GM18870 (cell line): ENCODE measurements at regions not wholly inside any gene's neighbourhood (a gene's known extent, or its start where the extent isn't known, plus 50 kb on each side); places are given as distances from the start of the nearest gene placed in this dataset.

Experiments used
- ATAC-seq: cut with Tn5 transposase; IDR thresholded peaks from one replicate; pipeline ENCODE4 v1.9.1; 2021; ENCODE audit warnings: moderate library complexity; ENCODE audit not compliant: unreplicated experiment

DNA sequence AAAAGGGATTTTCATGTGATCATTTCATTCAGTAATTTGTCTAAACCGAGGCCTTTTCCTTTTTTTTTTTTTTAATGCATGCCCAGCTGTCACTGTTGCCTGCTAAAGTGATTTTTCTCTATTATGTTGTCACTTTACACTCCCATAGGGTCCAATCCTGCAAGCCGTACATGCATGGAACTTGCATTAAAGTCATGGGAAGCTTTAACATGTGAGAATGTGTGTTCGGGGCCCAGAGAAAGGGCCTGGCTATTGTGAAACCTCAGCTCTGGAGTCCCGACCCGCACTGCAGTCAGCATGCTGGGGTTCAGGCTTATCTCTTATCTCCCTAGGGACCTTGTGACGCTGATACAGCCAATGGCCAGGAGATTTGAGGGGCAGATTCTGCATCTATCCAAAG lies 474.6 kb downstream of the SLC4A3 start:
- ATAC-seq, result no peak

DNA sequence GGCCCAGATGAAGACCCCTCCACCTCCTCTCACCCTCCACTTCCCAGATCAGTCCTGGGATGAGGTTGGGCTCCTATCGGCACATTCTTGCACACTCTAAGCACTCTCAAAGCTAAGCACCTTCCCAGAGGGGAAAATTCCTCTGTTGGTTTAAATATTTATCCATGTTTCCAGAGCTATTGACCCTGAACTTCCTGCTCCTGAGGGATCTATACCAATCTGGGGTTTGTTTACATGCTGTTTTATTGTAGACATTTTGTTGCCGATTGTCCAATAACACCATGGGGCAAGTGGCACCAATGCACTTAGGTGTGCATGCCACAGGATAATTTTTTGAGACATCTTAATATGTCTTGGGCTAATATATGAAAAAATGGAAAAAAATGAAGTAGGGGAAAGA lies 476.2 kb downstream of the SLC4A3 start:
- ATAC-seq, result no peak

DNA sequence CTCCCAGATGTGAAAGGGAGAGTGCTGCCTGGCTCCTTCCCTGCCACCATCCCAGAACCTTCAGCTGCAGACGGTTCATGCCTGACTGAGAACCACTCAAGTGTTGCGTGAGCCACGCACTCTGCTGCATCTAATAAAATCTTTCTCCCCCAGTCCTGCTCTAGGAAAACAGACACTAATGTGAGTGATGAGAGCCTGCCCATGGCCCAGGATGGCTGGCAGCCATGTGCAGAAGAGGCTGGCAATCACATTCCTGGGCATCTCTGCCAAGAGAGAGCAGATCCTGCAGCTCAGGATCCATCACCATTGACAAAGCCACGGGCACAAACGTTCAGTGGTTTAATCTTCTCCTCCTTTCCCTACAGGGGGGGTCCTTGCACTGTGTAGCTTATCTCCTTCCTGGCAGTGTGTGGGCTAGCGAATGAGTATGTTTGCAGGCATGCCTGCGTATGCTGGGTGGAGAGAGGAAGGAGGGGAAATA lies 477.5 kb downstream of the SLC4A3 start:
- ATAC-seq, result no peak

DNA sequence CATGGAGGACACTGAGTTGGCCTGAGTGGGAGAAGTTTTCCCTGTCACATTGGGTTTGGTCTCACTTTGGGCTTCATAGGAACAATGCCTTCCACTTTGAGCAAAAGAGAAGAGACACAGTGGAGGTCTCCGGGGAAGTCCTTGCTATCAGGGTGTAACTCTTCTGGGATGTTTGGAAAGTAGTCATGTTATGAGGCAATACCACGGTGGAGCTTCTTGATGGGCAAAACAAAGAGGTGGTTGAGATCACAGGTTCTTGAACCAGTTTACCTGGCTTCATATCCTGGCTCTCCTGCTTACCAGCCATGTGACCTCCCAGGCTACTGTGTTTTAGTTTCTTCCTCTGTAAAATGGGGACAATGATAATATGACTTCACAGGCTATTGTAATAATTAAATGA lies 478.6 kb downstream of the SLC4A3 start:
- no peak for ATAC-seq

DNA sequence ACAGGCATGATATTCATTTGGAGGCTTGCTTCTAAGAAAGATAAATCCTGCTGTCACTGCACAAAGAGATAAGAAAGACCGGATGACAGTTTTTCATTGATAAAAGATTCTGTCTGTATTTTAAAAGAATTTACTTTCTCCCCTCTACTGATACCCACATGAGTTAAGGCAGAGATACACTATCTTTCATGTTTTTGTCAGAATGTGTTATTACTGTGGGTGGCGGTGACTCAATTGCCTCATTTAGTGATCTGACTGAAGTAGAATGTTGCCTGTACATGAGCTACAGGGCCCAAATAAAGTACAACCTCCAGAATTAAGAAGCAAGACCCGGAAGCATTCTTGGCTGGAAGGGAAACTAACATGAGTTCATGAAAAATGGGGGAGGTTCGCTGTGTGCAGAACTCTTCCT lies 480.0 kb downstream of the SLC4A3 start:
- ATAC-seq, result no peak

DNA sequence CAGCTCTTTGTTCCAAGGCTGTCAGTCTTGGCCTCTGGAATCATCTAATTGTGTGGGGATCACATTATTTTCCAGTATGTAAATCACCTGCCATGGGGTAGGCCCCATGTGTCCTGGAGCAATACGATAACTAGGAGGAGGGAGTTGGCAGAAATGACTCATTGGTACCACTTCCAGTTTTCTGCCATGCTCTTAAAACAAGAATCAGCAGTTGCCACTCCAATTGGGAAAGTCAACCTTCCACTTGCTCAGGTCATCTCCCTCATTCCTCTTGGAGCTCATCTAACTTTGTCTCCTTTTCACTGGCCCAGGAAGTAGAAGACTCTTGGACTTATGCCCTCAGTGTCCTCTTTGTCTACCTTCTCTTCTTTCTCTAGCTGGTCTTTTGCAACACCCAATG lies 487.0 kb downstream of the SLC4A3 start:
- ATAC-seq, result no peak

DNA sequence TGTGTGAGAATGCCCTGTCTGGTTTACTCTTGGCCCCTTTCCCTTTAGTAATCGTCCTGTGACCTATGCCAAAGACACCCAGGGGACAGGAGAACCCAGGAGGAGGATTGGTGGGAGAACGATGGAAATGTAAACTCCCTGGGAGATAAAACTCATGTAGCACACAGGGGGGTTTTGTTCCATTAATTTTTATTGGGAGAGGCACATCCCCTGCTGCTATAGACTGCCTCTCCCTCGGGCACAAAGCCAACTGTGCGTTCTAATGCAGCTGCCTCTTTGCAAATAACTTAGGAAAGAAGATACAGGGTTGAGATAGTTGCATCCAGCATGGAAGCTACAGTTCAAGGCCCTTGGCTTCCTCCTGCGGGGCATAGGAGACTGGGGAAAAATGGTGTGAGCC lies 489.6 kb downstream of the SLC4A3 start:
- no peak for ATAC-seq

DNA sequence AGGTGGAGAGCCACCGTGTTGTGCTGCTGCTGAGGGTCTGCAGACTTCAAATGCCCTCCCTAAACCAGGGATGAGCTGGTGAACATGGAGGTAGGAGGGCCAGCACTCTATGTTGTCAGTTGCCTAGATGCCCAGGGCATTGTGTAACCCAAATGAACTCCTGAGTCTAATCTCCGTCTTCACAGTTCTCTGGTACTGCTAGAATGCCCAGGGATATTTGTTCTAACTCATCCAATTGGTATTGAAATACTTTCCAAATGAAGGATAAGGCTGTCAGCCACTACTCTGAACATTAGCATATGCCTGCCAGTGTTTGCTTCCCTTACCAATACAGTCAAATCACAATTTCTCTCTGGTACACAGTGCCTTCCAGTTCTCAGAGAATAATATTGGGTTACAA lies 492.6 kb downstream of the SLC4A3 start:
- no peak for ATAC-seq

DNA sequence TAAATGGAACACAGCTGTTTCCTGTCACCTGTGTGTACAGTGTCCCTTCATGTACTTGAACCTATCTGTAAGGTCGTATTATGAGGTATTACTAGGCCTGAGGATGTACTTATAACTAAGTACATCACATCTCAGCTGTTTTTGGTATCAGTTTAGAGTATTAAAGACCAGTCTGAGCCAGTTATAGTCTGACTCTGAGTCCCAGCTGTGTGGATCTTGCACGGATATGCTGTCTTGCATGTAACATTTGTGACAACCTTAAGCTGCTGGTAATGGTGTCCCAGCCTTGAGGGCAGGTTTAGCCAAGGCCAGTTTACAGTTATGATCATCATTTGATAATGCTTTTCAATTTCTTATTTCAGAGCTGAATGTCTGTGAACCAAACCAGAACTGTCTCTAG lies 496.3 kb downstream of the SLC4A3 start:
- no peak for ATAC-seq

DNA sequence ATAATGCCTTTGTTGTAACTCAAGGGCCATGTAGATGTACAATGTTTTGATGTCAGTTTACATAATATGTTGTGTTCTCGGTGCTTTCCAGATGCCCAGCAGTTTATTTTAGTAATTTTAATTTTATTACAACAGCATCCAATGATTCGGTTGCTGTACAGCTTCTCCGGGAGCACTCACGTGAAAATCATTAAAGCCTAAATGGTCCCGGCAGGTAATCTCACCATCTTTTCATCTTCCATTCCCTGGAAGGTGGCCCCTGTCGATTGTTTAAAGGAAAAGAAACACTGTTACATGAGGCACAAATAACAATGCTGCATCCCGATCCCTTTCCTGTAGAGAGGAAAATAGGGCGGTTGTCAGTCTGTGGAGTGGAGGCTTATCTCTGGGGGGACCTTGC lies 498.1 kb downstream of the SLC4A3 start:
- no peak for ATAC-seq

DNA sequence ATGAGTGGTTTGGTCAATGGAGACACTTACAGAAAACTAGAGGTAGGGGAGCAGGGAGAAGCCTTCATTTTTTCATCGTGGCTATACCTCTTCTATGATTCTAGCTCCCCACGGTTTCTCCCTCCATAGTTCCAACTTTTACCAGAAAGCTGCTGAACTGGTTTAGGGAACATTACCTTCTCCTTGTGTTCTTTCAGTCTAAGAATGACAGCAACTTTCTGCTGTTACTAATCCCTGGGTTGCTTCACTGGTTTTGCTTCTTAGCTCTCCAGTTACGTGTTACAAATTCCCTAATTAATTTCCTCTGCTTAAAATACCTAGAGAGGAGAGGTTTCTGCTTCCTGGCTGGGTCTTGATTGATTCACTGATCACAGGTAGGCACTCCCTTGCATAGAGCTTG lies 499.9 kb downstream of the SLC4A3 start:
- ATAC-seq, result no peak

DNA sequence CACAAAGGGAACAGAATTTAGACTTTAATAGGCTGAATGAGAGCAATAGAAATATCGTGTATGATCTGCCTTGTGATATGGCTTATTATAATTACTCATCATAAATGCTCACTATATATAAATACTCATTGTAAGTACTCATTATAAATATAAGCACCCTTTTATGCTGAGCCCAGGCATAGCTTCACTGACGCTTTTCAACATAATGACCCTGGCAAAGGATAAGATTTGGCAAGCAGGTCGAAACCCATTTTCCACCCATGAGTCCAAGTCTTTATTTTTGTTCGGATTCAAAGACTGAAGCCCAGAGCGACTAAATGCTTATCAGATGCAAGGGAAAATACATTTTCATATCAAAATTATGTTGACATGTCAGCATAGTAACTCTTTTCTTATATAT lies 500.4 kb downstream of the SLC4A3 start:
- ATAC-seq, result no peak

DNA sequence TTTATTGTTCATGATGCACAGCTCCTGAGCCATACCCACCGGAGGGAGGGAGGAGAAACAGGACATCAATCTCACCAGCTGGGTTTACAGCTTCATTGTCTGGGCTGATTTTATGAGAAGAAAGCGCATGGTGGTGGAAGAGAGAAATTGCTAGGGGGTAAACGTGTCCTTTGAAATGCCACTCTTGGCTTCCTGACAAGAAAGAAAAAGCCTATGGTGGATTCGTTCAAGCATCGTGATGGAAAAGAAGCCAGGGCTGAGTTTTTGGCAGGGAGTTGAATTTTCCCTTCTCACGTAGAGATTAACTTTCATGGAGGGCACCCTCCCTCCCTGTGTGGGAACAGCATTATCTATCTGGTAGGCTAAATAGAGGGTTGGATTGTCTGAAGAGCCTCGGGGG lies 502.0 kb downstream of the SLC4A3 start:
- ATAC-seq, result no peak

DNA sequence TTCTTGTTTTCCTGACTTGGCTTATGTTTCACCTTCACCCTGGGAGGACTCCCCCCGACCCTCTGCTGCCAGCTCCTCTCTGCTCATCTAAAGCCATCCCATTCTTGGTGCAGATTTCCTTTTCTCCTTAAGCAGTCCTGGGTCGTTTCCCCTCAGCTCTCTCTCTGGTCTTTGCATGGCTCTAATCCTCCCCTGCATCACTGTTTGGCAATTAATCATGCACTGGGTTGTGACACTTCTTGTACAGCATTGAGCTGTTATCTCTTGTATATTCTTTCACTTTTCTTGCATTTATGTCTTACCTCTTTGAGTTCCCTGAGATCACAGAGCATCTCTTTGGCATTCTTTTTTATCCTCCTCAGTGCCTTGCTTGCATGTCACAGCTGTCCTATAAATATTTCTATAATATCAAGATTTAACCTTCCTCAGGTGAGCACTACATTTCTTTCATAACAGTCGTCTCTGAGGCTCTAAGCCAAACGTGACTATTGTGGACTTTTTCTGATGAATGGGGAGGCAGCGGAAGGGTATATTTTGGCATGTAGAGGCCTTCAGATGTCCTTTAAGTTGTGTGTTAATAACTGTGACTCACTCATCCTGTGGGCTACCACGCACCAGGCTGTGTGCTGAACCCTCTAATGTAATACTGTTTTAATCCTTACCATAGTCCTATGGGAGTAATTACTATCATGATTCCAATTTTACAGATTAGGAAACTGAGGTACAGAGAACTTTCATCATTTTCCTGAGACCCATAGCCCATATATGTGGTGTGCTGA lies 507.5 kb downstream of the SLC4A3 start:
- ATAC-seq, result no peak

DNA sequence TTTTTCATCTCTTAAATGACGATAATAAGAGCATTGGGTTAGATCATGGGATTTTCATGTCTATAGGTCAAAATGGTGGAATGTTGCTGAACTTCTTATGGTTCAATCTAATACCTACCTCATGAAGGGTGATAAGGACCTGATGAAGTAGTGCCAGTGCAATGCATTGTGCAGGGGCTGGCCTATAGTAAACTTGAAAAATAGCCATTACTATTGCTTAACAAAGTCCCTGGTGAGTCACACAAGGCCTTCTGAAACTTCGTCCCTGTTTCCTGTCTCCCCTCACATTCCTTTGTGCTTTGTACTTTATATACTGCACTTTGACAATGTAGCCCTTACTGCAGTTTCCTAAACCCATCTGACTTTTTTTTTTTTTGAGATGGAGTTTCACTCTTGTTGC lies 515.9 kb downstream of the SLC4A3 start:
- ATAC-seq, result no peak

DNA sequence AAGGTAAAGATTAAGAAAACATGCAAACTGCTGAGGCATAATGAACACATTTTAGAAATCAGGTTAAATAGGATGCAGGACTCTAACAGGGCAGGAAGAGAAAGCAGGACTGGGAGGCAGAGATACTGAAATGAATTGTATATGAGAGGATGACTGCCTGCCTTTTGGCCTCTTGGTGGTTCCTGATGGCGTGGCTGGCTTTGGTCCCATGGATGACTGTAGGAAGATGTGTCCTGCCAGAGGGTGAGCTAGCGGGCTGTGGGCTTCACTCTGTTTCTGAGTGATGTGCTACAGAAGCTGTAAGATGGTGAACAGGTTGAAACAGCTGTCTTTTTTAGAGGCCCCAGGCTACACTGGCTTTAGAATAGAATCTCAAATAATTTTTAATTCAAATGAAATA lies 517.0 kb downstream of the SLC4A3 start:
- no peak for ATAC-seq

DNA sequence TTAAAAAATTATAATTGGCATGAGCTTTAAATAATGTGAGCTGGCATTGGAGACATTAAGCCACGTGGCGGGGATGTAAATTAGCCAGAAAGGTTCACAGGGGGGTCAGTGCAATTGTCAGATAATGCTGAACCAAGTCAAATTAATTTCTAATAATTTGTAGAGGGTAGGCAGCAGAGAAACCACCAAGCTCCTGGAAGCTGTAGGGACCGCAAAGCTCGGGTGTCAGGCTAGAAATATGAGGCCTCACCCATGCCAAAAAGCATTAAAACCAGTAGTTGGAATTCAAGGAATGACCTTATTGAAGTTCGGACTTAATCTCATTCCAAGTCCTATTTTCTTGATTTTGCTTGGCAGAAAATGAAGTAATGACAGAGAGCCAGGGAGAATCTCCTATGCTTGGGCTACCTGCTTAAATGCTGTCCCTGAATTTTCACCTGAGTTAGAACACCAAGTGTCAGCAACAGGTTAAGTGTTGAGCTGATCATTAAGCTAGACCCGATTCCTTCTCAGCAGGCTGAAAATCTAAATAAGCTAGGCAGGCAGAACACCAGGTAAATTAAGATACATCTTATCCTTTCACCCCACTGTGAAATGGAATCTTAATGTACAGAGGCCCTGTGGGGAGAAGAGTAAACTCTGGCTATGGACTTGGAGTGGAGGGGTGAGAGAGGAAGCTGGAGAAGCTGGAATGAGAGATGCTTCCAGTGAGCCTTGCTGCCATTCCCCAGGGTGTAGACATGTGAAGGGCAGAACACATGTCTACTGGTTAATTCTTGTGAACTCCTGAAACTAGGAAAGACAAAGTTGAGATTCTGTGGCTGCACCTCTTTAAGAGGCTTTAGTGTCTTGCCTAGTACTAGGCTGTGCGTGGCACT lies 520.0 kb downstream of the SLC4A3 start:
- no peak for ATAC-seq

DNA sequence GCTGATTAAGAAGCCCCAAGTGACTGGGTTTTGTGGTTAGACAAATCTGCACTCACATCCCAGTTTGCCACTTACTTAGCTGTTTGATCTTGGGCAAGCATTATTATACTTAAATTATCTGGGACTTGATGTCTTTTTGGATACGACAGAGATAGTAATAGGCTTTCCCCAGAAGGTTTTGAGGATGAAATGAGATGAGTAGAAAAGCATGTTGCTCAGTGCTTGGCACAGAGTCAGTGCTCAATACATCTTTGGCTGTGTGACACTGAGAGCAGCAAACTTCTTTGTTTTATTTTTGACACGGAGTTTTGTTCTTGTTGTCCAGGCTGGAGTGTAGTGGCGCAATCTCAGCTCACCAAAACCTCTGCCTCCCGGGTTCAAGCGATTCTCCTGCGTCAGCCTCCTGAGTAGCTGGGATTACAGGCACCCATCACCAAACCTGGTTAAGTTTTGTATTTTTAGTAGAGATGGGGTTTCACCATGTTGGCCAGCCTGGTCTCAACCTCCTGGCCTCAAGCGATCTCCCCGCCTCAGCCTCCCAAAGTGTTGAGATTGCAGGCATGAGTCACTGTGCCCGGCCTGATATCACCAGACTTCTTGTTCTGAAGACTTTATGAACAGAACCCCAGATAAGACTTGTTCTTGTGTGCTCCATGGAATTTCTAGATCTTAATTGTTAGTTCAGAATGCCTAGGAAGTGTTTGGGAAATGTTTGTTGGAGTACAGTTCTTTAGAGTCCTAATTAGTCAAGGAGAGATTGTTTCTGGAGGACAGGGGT lies 521.2 kb downstream of the SLC4A3 start:
- ATAC-seq, result no peak

DNA sequence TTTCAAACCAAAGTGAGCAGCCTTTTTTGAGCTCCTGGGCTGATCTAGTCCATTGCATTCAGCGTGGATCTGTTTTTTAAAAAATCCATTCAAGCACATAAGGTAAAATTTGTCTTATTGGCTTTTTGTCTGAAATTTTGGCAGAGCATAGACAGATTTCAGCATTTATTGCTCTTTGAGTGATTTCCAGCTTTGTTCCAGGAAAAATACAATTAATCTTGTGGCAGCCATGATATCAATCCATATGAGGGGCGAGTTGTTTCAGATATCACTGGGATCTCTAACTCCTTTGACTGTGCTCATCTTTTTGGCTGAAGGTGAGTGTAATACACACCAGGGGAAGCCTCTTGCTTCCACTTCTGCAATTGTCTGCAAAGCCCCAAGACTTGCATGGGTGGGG lies 523.9 kb downstream of the SLC4A3 start:
- ATAC-seq, result no peak

DNA sequence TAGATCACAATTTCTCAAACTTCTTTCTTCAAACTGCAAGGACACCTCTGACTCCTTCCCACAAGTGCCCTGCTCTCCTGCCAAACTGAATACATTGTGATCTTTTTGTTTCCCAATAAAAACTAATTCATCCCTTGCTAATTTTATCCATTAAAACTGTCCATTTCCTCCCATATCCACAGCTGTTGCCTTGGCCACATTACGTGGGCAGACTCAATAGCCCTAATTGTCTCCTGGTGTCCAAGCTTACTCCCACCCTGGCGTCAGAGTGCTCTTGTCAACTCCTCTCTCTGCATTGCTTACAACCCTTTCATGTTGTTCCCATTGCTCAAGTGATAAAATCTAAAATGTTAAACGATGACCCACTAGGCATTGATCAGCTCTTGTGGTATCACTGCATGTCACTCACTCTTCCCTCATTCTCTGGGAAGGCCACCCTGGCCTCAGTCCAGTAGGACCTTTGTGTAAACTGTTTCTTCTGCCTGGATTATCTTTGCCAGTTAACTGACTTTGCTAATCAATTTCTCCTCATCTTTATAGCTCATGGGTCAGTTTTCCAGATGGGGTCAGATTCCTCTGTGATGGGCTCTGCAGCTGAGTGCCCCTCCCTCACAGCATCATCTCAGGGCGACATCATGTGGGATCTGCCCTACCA lies 525.0 kb downstream of the SLC4A3 start:
- no peak for ATAC-seq

DNA sequence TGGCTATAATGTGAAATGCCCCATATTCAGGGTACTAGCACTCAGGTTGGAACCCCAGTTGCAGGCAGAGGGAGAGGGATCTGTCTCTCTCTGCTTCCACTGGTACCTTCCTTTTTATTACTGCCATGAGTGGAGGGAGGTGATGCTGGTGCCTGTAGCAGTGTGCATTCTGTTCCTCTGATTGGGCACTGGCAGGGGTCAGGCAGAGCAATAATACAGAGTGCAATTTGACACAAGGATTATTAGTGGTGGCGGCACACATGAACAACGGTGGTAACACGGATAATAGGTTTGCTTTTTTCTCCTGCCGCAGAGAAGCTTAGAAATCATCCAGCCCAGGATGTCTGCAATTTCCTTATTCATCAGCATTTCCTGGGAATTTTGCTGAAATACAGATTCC lies 525.7 kb downstream of the SLC4A3 start:
- no peak for ATAC-seq
